ENCODE measurements at regions not wholly inside any gene's neighbourhood (a gene's known extent, or its start where the extent isn't known, plus 50 kb on each side); places are given as distances from the start of the nearest gene placed in this dataset.

GRCh38 chr3:82011336-82011735, 249.9 kb upstream of the GBE1 start:
- TF ChIP-seq, protein P1, sequence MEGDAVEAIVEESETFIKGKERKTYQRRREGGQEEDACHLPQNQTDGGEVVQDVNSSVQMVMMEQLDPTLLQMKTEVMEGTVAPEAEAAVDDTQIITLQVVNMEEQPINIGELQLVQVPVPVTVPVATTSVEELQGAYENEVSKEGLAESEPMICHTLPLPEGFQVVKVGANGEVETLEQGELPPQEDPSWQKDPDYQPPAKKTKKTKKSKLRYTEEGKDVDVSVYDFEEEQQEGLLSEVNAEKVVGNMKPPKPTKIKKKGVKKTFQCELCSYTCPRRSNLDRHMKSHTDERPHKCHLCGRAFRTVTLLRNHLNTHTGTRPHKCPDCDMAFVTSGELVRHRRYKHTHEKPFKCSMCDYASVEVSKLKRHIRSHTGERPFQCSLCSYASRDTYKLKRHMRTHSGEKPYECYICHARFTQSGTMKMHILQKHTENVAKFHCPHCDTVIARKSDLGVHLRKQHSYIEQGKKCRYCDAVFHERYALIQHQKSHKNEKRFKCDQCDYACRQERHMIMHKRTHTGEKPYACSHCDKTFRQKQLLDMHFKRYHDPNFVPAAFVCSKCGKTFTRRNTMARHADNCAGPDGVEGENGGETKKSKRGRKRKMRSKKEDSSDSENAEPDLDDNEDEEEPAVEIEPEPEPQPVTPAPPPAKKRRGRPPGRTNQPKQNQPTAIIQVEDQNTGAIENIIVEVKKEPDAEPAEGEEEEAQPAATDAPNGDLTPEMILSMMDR (IDR thresholded peaks at IDR 0.05; ENCODE audit: control insufficient read depth, extremely low read depth, insufficient read depth), result no peak
- no peak for DNase-seq (ENCODE audit: low read depth)
- H3K4me3 ChIP-seq (ENCODE audit: low read depth, low read length), result no peak overlapping the region

DNA sequence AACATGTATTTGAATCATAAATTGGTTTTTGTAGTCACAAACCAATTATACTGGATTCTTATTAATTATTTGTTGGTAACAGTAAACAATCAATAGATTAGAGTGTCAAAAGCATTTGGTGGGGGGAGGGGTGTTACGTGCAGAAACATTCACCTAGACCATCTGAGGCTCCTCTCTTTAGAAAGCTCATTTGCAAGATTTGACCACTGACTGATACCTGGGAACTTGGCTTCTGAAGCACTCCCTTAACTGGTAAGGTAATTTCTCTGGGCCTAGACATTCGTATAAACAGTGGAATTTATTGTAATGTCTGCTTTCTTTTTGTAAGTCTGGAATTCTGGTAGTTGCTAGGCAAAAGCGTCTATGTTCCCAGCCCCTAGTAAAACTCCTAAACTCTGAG, 243.8 kb upstream of the GBE1 start:
- H3K4me3 ChIP-seq (ENCODE audit: low read depth, low read length), result no peak overlapping the region
- TF ChIP-seq, protein P1 (IDR thresholded peaks at IDR 0.05; ENCODE audit: control insufficient read depth, extremely low read depth, insufficient read depth), result no peak
- no peak for DNase-seq (ENCODE audit: low read depth)

- DNase-seq (ENCODE audit: low read depth), result no peak
- no peak overlapping the region for H3K4me3 ChIP-seq (ENCODE audit: low read depth, low read length)
- TF ChIP-seq, protein P1 (IDR thresholded peaks at IDR 0.05; ENCODE audit: control insufficient read depth, extremely low read depth, insufficient read depth), result no peak
Measured at GRCh38 chr3:82004266-82004665, 242.8 kb upstream of the GBE1 start.

GRCh38 chr3:82002986-82003642, 241.7 kb upstream of the GBE1 start:
- TF ChIP-seq, protein P1 (IDR thresholded peaks at IDR 0.05; ENCODE audit: control insufficient read depth, extremely low read depth, insufficient read depth), result no peak
- no peak overlapping the region for H3K4me3 ChIP-seq (ENCODE audit: low read depth, low read length)
- no peak for DNase-seq (ENCODE audit: low read depth)

DNA sequence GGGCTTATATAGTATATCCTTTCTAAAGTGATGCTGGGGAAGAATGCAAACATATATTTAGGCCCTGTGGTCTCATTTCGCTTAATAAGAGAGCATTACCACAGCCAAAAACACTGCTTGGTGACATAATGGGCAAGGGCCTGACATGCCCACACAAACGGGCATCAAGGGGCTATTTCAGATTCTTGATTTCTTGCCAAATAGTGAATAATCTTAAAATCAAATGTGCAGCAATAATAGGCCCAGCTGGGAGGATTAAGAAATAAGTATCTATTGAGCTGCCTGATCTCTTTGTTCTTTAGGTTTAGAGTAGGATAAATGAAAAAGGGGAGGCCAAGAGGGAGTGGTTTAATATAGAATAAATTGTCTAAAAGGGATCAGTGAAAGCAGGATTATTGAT, 241.0 kb upstream of the GBE1 start:
- no peak overlapping the region for H3K4me3 ChIP-seq (ENCODE audit: low read depth, low read length)
- no peak for DNase-seq (ENCODE audit: low read depth)
- TF ChIP-seq, protein P1 (IDR thresholded peaks at IDR 0.05; ENCODE audit: control insufficient read depth, extremely low read depth, insufficient read depth), result no peak

DNA sequence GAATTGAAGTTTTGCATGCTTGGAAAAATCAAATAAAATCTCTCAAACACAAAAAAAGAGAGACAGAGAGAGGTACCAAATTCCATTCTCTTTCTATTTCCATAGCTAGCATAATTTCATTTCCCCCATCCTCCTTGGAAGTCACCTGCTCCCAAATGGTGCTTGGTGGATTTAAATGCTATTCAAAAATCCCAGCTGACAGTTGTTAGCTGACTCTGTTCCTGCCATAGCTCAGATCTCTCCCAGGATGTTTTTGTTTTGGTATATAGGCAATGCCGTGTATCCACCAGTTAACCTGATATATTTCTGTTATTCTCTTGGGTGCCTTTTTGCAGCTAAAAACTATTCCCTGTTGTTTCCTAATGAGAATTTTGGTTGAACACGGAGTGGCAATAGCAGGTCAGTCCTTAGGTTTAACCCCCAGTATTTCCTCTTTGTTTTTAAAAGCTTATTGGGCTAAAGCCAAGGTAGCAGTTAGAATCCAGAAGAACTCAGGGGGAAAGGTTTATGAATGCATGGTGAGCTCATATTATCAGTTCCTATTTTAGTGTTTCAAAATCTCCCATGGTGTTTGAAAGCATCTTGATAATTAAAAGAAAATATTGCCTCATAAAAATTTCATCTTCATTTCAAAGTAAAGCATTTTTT, 240.0 kb upstream of the GBE1 start:
- TF ChIP-seq, protein P1 (IDR thresholded peaks at IDR 0.05; ENCODE audit: control insufficient read depth, extremely low read depth, insufficient read depth), result no peak
- H3K4me3 ChIP-seq (ENCODE audit: low read depth, low read length), result no peak overlapping the region
- DNase-seq (ENCODE audit: low read depth), result no peak

DNA sequence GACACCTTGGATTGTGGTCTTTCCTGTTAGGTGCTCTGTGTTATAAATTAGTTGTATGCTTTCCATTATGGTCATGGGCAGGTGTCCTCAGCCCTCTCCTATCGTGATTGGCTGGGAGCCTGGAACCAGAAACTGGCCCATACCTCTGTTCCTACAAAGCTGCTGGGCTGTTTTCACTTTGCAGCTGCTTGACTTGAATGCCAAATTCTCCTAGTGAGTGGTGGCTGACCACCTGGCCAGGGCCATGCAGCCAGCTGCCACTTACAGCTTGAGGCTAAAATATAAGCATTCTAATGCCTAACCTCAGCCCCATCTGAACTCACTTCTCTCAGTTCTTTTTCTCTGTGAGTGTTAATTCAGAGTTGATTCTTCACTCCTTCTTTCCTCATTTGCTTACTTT, 239.3 kb upstream of the GBE1 start:
- no peak for DNase-seq (ENCODE audit: low read depth)
- H3K4me3 ChIP-seq (ENCODE audit: low read depth, low read length), result no peak overlapping the region
- TF ChIP-seq, protein P1 (IDR thresholded peaks at IDR 0.05; ENCODE audit: control insufficient read depth, extremely low read depth, insufficient read depth), result no peak
